Keratinocyte (primary cell): ENCODE measurements at regions not wholly inside any gene's neighbourhood (a gene's known extent, or its start where the extent isn't known, plus 50 kb on each side); places are given as distances from the start of the nearest gene placed in this dataset.

ENCODE experiments used
- DNase-seq: peaks from one replicate; pipeline ENCODE4 v3.0.0-alpha.2; 2011; ENCODE audit warnings: low read depth, missing footprints, low spot score
- FAIRE-seq: peaks from 2 replicates; lab custom pipeline; 2011; peaks lifted over from hg19 to GRCh38; lab: Jason Lieb, UNC
- H2AFZ ChIP-seq: 2 replicates; pipeline ENCODE4 v1.6.0; 2012; ENCODE audit warnings: low read length, control low read depth, inconsistent platforms; ENCODE audit not compliant: control insufficient read depth
- H3K27ac ChIP-seq: 2 replicates; pipeline ENCODE4 v1.5.1; 2011; ENCODE audit warnings: low read length; ENCODE audit not compliant: control insufficient read depth, insufficient read depth
- H3K27me3 ChIP-seq: 3 replicates; pipeline ENCODE4 v1.6.0; 2011; ENCODE audit warnings: low read length; ENCODE audit not compliant: control insufficient read depth, insufficient read depth; ENCODE audit errors: extremely low read depth
- H3K36me3 ChIP-seq, 2 experiments: 2 replicates in 1 of 2; 3 replicates in 1 of 2; pipeline ENCODE4 v1.5.1; 2011; ENCODE audit warnings: low read length in 2 of 2, mild to moderate bottlenecking in 1 of 2; ENCODE audit not compliant: control insufficient read depth in 2 of 2, insufficient read depth in 2 of 2; ENCODE audit errors: extremely low read depth in 1 of 2
- H3K4me1 ChIP-seq: 3 replicates; pipeline ENCODE4 v1.5.1; 2011; ENCODE audit warnings: low read length; ENCODE audit not compliant: control insufficient read depth, insufficient read depth; ENCODE audit errors: extremely low read depth
- H3K4me2 ChIP-seq: 3 replicates; pipeline ENCODE4 v1.6.0; 2011; ENCODE audit warnings: low read depth, low read length; ENCODE audit not compliant: control insufficient read depth, insufficient read depth; ENCODE audit errors: extremely low read depth
- H3K4me3 ChIP-seq, 3 experiments: fragments of 200-600 bp in 1 of 3; sonication (generic) in 1 of 3; 2 replicates in 2 of 3; 3 replicates in 1 of 3; pipeline ENCODE4 v1.5.1; 2011 to 2016; ENCODE audit warnings: low read length in 3 of 3, mild to moderate bottlenecking in 3 of 3, control low read depth in 2 of 3, inconsistent platforms in 1 of 3, low read depth in 1 of 3, mixed read lengths in 1 of 3, mixed run types in 1 of 3, moderate library complexity in 1 of 3; ENCODE audit not compliant: control insufficient read depth in 2 of 3, insufficient read depth in 2 of 3; ENCODE audit errors: extremely low read depth in 1 of 3
- H3K79me2 ChIP-seq: 2 replicates; pipeline ENCODE4 v1.6.0; 2012; ENCODE audit warnings: low read length; ENCODE audit not compliant: control insufficient read depth, insufficient read depth
- H3K9ac ChIP-seq: 3 replicates; pipeline ENCODE4 v1.6.0; 2011; ENCODE audit warnings: low read length; ENCODE audit not compliant: control insufficient read depth, insufficient read depth; ENCODE audit errors: extremely low read depth
- H3K9me1 ChIP-seq: 3 replicates; pipeline ENCODE4 v1.6.0; 2011; ENCODE audit warnings: low read length; ENCODE audit not compliant: control insufficient read depth, insufficient read depth; ENCODE audit errors: extremely low read depth
- H3K9me3 ChIP-seq: 2 replicates; pipeline ENCODE4 v1.5.1; 2012; ENCODE audit warnings: low read depth, low read length; ENCODE audit not compliant: control insufficient read depth
- H4K20me1 ChIP-seq: 3 replicates; pipeline ENCODE4 v1.6.0; 2011; ENCODE audit warnings: low read length; ENCODE audit not compliant: control insufficient read depth, insufficient read depth; ENCODE audit errors: extremely low read depth
- CTCF ChIP-seq, 3 experiments: IDR thresholded peaks in 1 of 3; conservative IDR thresholded peaks in 1 of 3; optimal IDR thresholded peaks in 1 of 3; 2 replicates in 2 of 3; 3 replicates in 1 of 3; pipeline versions ENCODE3 to v1.5.1; 2011; ENCODE audit warnings: low read length in 3 of 3, mild to moderate bottlenecking in 3 of 3, moderate library complexity in 2 of 3, control low read depth in 1 of 3, inconsistent platforms in 1 of 3; ENCODE audit not compliant: insufficient read depth in 2 of 3; ENCODE audit errors: extremely low read depth in 1 of 3
- EZH2 ChIP-seq: IDR thresholded peaks from one replicate; pipeline ENCODE4 v1.6.1; 2012; ENCODE audit warnings: inconsistent platforms, mild to moderate bottlenecking, low read length, moderate library complexity
- dilution Hi-C: fragments of 300-500 bp; cut with MboI; formaldehyde crosslinking; loops from one replicate; pipeline ENCODE4 v1.7.0; 2020; ENCODE audit warnings: low sequenced_read_pairs; ENCODE audit not compliant: extremely low pct_ligation_motif_present

- H3K4me2 ChIP-seq, result no peak overlapping the region
- H3K27me3 ChIP-seq, result no peaks in the 10 kb centered on the region
- no peaks in the 10 kb centered on the region for H3K9me3 ChIP-seq
- H3K9ac ChIP-seq, result no peak overlapping the region
- FAIRE-seq (no peak), DNase-seq (no peak)
- no peak overlapping the region for H3K27ac ChIP-seq
- no peak for TF ChIP-seq CTCF (optimal IDR thresholded peaks at IDR 0.05 in 1 of 3, IDR thresholded peaks at IDR 0.05 in 1 of 3, conservative IDR thresholded peaks at IDR 0.05 in 1 of 3; ENCODE audit: extremely low read depth in 1 of 3, insufficient read depth in 2 of 3, low read length in 3 of 3)
- no peak for TF ChIP-seq EZH2
- no peak overlapping the region for H2AFZ ChIP-seq
- H3K4me3 ChIP-seq, result no peak overlapping the region
- dilution Hi-C loops, result no loop called here
- H4K20me1 ChIP-seq, result no peaks in the 10 kb centered on the region
- no peaks in the 10 kb centered on the region for H3K79me2 ChIP-seq
- H3K9me1 ChIP-seq, result no peaks in the 10 kb centered on the region
- no peaks in the 10 kb centered on the region for H3K36me3 ChIP-seq
- H3K4me1 ChIP-seq, result no peaks in the 10 kb centered on the region
Measured at GRCh38 chr4:117284736-117285135, 199.4 kb upstream of the TRAM1L1 start.

GRCh38 chr4:117293784-117294183 lies 208.4 kb upstream of the TRAM1L1 start:
- no peak overlapping the region for H2AFZ ChIP-seq

More at GRCh38 chr4:117293784-117294183, 208.4 kb upstream of the TRAM1L1 start:
- FAIRE-seq, result no peak
- no peaks in the 10 kb centered on the region for H3K36me3 ChIP-seq
- no peaks in the 10 kb centered on the region for H3K4me1 ChIP-seq
- no peak overlapping the region for H3K4me2 ChIP-seq
- H3K27ac ChIP-seq, result no peak overlapping the region
- H3K9ac ChIP-seq, result no peak overlapping the region
- no peaks in the 10 kb centered on the region for H3K27me3 ChIP-seq
- no peak for DNase-seq
- dilution Hi-C loops, result no loop called here
- no peaks in the 10 kb centered on the region for H3K9me1 ChIP-seq
- TF ChIP-seq CTCF (optimal IDR thresholded peaks at IDR 0.05 in 1 of 3, IDR thresholded peaks at IDR 0.05 in 1 of 3, conservative IDR thresholded peaks at IDR 0.05 in 1 of 3; ENCODE audit: extremely low read depth in 1 of 3, insufficient read depth in 2 of 3, low read length in 3 of 3) (no peak), EZH2 (no peak)
- no peak overlapping the region for H3K4me3 ChIP-seq
- no peaks in the 10 kb centered on the region for H3K9me3 ChIP-seq
- H4K20me1 ChIP-seq, result no peaks in the 10 kb centered on the region
- no peaks in the 10 kb centered on the region for H3K79me2 ChIP-seq
